Mesenchymal stem cell (in vitro differentiated cells and primary cell): ENCODE measurements at regions not wholly inside any gene's neighbourhood (a gene's known extent, or its start where the extent isn't known, plus 50 kb on each side); places are given as distances from the start of the nearest gene placed in this dataset.

ENCODE experiments used
- DNase-seq: peaks from one replicate; pipeline ENCODE4 v3.0.0-alpha.2; 2013
- H2AFZ ChIP-seq: one replicate; pipeline ENCODE4 v1.6.1; 2013; ENCODE audit warnings: low read depth, mild to moderate bottlenecking, control low read depth, inconsistent platforms, low read length, moderate library complexity
- H2AK5ac ChIP-seq: 2 replicates; pipeline ENCODE4 v1.6.1; 2013; ENCODE audit warnings: low read length, moderate library complexity, mild to moderate bottlenecking, inconsistent platforms; ENCODE audit not compliant: severe bottlenecking
- H2BK120ac ChIP-seq: one replicate; pipeline ENCODE4 v1.6.1; 2013; ENCODE audit warnings: low read depth, mild to moderate bottlenecking, inconsistent platforms, low read length, moderate library complexity
- H2BK12ac ChIP-seq, 2 experiments: one replicate each; pipeline ENCODE4 v1.6.1; 2013; ENCODE audit warnings: inconsistent platforms in 2 of 2, low read length in 2 of 2, mild to moderate bottlenecking in 2 of 2, moderate library complexity in 2 of 2, control low read depth in 1 of 2
- H2BK15ac ChIP-seq: one replicate; pipeline ENCODE4 v1.6.1; 2013; ENCODE audit warnings: mild to moderate bottlenecking, low read depth, inconsistent platforms; ENCODE audit not compliant: poor library complexity, severe bottlenecking
- H2BK5ac ChIP-seq: 2 replicates; pipeline ENCODE4 v1.6.1; 2013; ENCODE audit warnings: low read depth, mild to moderate bottlenecking, low read length, control low read depth, inconsistent platforms; ENCODE audit not compliant: poor library complexity, severe bottlenecking
- H3K14ac ChIP-seq, 2 experiments: one replicate each; pipeline ENCODE4 v1.6.1; 2013; ENCODE audit warnings: inconsistent platforms in 2 of 2, low read length in 2 of 2, control low read depth in 1 of 2, mild to moderate bottlenecking in 1 of 2, moderate library complexity in 1 of 2
- H3K18ac ChIP-seq, 2 experiments: one replicate each; pipeline ENCODE4 v1.6.1; 2013; ENCODE audit warnings: inconsistent platforms in 2 of 2, low read length in 2 of 2, control low read depth in 1 of 2, low read depth in 1 of 2, mild to moderate bottlenecking in 1 of 2
- H3K23ac ChIP-seq, 2 experiments: one replicate each; pipeline ENCODE4 v1.6.1; 2013; ENCODE audit warnings: inconsistent platforms in 2 of 2, low read length in 2 of 2, mild to moderate bottlenecking in 2 of 2, moderate library complexity in 2 of 2, control low read depth in 1 of 2
- H3K27ac ChIP-seq: 2 replicates; pipeline ENCODE4 v1.5.1; 2013; ENCODE audit warnings: mild to moderate bottlenecking, moderate library complexity, low read length, control low read depth, inconsistent platforms; ENCODE audit not compliant: poor library complexity, severe bottlenecking
- H3K27me3 ChIP-seq, 2 experiments: 2 replicates each; pipeline versions ENCODE4 v1.6.1 to v1.7.0; 2013; ENCODE audit warnings: low read length in 2 of 2, mild to moderate bottlenecking in 2 of 2, moderate library complexity in 2 of 2, control low read depth in 1 of 2, inconsistent platforms in 1 of 2; ENCODE audit not compliant: control insufficient read depth in 1 of 2, insufficient read depth in 1 of 2
- H3K36me3 ChIP-seq, 2 experiments: 2 replicates each; pipeline versions ENCODE4 v1.6.1 to v1.7.0; 2013; ENCODE audit warnings: low read length in 2 of 2, control low read depth in 1 of 2, inconsistent platforms in 1 of 2, low read depth in 1 of 2, mild to moderate bottlenecking in 1 of 2; ENCODE audit not compliant: insufficient read depth in 2 of 2, control insufficient read depth in 1 of 2
- H3K4ac ChIP-seq, 2 experiments: one replicate each; pipeline ENCODE4 v1.6.1; 2013; ENCODE audit warnings: inconsistent platforms in 2 of 2, low read length in 2 of 2, mild to moderate bottlenecking in 2 of 2, moderate library complexity in 2 of 2, control low read depth in 1 of 2, low read depth in 1 of 2
- H3K4me1 ChIP-seq: 2 replicates; pipeline ENCODE4 v1.6.1; 2013; ENCODE audit warnings: low read depth, low read length, control low read depth; ENCODE audit not compliant: control insufficient read depth, insufficient read depth
- H3K4me2 ChIP-seq: 2 replicates; pipeline ENCODE4 v1.6.1; 2013; ENCODE audit warnings: low read length, mild to moderate bottlenecking, inconsistent platforms; ENCODE audit not compliant: poor library complexity, severe bottlenecking
- H3K4me3 ChIP-seq, 2 experiments: 2 replicates each; pipeline versions ENCODE4 v1.5.1 to v1.7.0; 2013; ENCODE audit warnings: low read length in 2 of 2, mild to moderate bottlenecking in 2 of 2, control low read depth in 1 of 2, low read depth in 1 of 2; ENCODE audit not compliant: insufficient read depth in 1 of 2
- H3K79me1 ChIP-seq: replicated peaks from 2 replicates; pipeline ENCODE4 v1.6.1; 2013; ENCODE audit warnings: mild to moderate bottlenecking, control low read depth, low read length, inconsistent platforms; ENCODE audit not compliant: poor library complexity, severe bottlenecking
- H3K9ac ChIP-seq: 2 replicates; pipeline ENCODE4 v1.7.0; 2013; ENCODE audit warnings: mild to moderate bottlenecking, low read length, moderate library complexity
- H3K9me3 ChIP-seq: 2 replicates; pipeline ENCODE4 v1.7.0; 2013; ENCODE audit warnings: mild to moderate bottlenecking, low read length; ENCODE audit not compliant: control insufficient read depth
- H4K8ac ChIP-seq: one replicate; pipeline ENCODE4 v1.6.1; 2013; ENCODE audit warnings: inconsistent platforms, mild to moderate bottlenecking, low read length, moderate library complexity
- H4K91ac ChIP-seq: one replicate; pipeline ENCODE4 v1.6.1; 2013; ENCODE audit warnings: mild to moderate bottlenecking, low read length, inconsistent platforms
- WGBS: methylation state at CpG from one replicate; pipeline ENCODE4 v1.1.7; 2013; ENCODE audit warnings: mixed read lengths; 5-methylcytosine and 5-hydroxymethylcytosine counted together

DNA sequence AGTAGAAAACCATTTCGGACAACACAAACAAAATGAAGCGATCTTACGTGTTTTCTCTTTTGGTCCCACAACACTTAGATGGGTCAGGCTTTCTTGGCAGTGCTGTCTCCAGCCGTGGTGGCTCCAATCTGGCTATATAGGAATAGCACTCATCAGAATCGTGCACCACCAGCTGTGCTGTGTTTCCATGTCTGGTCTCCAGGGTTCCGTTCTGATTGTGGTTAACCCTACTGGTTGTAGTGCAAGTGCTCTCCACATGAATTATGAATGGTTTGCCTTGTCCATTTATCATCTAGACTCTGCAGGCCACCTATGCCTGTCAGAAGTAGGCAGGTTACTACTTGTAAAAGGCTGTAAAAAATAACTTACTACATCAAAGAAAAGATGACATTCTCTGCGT is 536.3 kb downstream of the IQCM start:
- WGBS = 87% methylated on average over 7 of the region's 7 CpGs
- H3K4me2 ChIP-seq = no peak overlapping the region
- H3K18ac ChIP-seq = no peak overlapping the region

GRCh38 chr4:149277705-149278104 is 537.9 kb downstream of the IQCM start:
- WGBS = no CpG with 5 or more reads among the region's 2 CpGs
- H2BK120ac ChIP-seq = no peak overlapping the region
- H3K9ac ChIP-seq = no peak overlapping the region
- no peak overlapping the region for H3K14ac ChIP-seq
- no peak overlapping the region for H3K4me3 ChIP-seq
- no peak overlapping the region for H2BK15ac ChIP-seq
- DNase-seq = no peak
- no peak overlapping the region for H3K4me2 ChIP-seq
- no peaks in the 10 kb centered on the region for H3K27me3 ChIP-seq
- H2AFZ ChIP-seq = no peak overlapping the region
- H3K9me3 ChIP-seq = peaks cover 3% of the 10 kb centered on the region
- no peak overlapping the region for H3K23ac ChIP-seq
- H3K4ac ChIP-seq = no peak overlapping the region
- no peak overlapping the region for H2BK5ac ChIP-seq
- no peak overlapping the region for H2AK5ac ChIP-seq
- no peak overlapping the region for H4K8ac ChIP-seq
- H4K91ac ChIP-seq = no peak overlapping the region
- H3K4me1 ChIP-seq = no peaks in the 10 kb centered on the region
- no peak overlapping the region for H3K18ac ChIP-seq
- no peaks in the 10 kb centered on the region for H3K79me1 ChIP-seq
- no peak overlapping the region for H3K27ac ChIP-seq
- no peaks in the 10 kb centered on the region for H3K36me3 ChIP-seq
- H2BK12ac ChIP-seq = no peak overlapping the region

More for the DNA sequence above, 536.3 kb downstream of the IQCM start:
- Histone ChIP-seq H3K4me1 (no peaks in the 10 kb centered on the region), H4K91ac (no peak overlapping the region), H2BK5ac (no peak overlapping the region), H3K23ac (no peak overlapping the region), H2BK15ac (no peak overlapping the region), H2AFZ (no peak overlapping the region), H3K79me1 (no peaks in the 10 kb centered on the region), H3K4me3 (no peak overlapping the region), H3K14ac (no peak overlapping the region), H3K9ac (no peak overlapping the region), H3K9me3 (peaks cover 3% of the 10 kb centered on the region), H2BK12ac (no peak overlapping the region), H2AK5ac (no peak overlapping the region), H3K36me3 (no peaks in the 10 kb centered on the region), H2BK120ac (no peak overlapping the region), H3K27ac (no peak overlapping the region), H3K4ac (no peak overlapping the region), H3K27me3 (no peaks in the 10 kb centered on the region), H4K8ac (no peak overlapping the region)
- DNase-seq = no peak

- Histone ChIP-seq H3K14ac (no peak overlapping the region), H2BK12ac (no peak overlapping the region), H2BK120ac (no peak overlapping the region), H3K4me2 (no peak overlapping the region), H2AFZ (no peak overlapping the region), H2AK5ac (no peak overlapping the region), H4K91ac (no peak overlapping the region), H3K36me3 (no peaks in the 10 kb centered on the region), H3K9me3 (no peaks in the 10 kb centered on the region), H3K23ac (no peak overlapping the region), H4K8ac (no peak overlapping the region), H3K27ac (no peak overlapping the region), H3K9ac (no peak overlapping the region), H3K4me3 (no peak overlapping the region), H3K4ac (no peak overlapping the region), H3K79me1 (no peaks in the 10 kb centered on the region), H2BK15ac (no peak overlapping the region), H3K18ac (no peak overlapping the region), H3K4me1 (no peaks in the 10 kb centered on the region), H2BK5ac (no peak overlapping the region), H3K27me3 (no peaks in the 10 kb centered on the region)
- 100% methylated on average over 1 of the region's 1 CpG for WGBS
- DNase-seq = no peak
Observed at GRCh38 chr4:149269835-149270234, 545.8 kb downstream of the IQCM start.

GRCh38 chr4:149266301-149266700 is 549.3 kb downstream of the IQCM start:
- no peak overlapping the region for H2BK12ac ChIP-seq
- H3K18ac ChIP-seq = no peak overlapping the region
- H3K27me3 ChIP-seq = no peaks in the 10 kb centered on the region
- no peaks in the 10 kb centered on the region for H3K79me1 ChIP-seq
- no peak overlapping the region for H2BK5ac ChIP-seq
- no peak overlapping the region for H3K14ac ChIP-seq
- H2BK15ac ChIP-seq = no peak overlapping the region
- H2AK5ac ChIP-seq = no peak overlapping the region
- no peaks in the 10 kb centered on the region for H3K36me3 ChIP-seq
- no peak overlapping the region for H3K23ac ChIP-seq
- H4K91ac ChIP-seq = no peak overlapping the region
- H3K9me3 ChIP-seq = no peaks in the 10 kb centered on the region
- H3K4me1 ChIP-seq = no peaks in the 10 kb centered on the region
- no peak overlapping the region for H4K8ac ChIP-seq
- H2AFZ ChIP-seq = no peak overlapping the region
- H2BK120ac ChIP-seq = no peak overlapping the region
- H3K4ac ChIP-seq = no peak overlapping the region
- H3K4me3 ChIP-seq = no peak overlapping the region
- H3K4me2 ChIP-seq = no peak overlapping the region
- no peak overlapping the region for H3K9ac ChIP-seq
- DNase-seq = no peak
- no peak overlapping the region for H3K27ac ChIP-seq
- WGBS = no CpG with 5 or more reads among the region's 3 CpGs
